OCI-LY7 (cell line): ENCODE measurements at regions not wholly inside any gene's neighbourhood (a gene's known extent, or its start where the extent isn't known, plus 50 kb on each side); places are given as distances from the start of the nearest gene placed in this dataset.
"Not testable (repeated sequence)": the region's sequence is repeated elsewhere in the genome, so short reads cannot be mapped to it uniquely, and the experiment has no call there.

ENCODE experiments used
- BruUV-seq: library from RNA; stranded (reverse); fragments of 400-500 nt; replicated peaks from 2 replicates; lab custom pipeline; 2021; lab: Mats Ljungman, UMichigan
- CTCF ChIA-PET: fragments of 300-600 bp; sonication (Branson Sonifier 250); formaldehyde crosslinking; loops from one replicate; lab custom pipeline; 2022; ENCODE audit warnings: antibody characterized with exemption; ENCODE audit not compliant: unreplicated experiment; lab: Charles Lee
- POLR2A ChIA-PET: fragments of 300-600 bp; sonication (Branson Sonifier 250); formaldehyde crosslinking; loops from one replicate; lab custom pipeline; 2022; ENCODE audit warnings: antibody characterized with exemption; lab: Charles Lee
- DNase-seq: peaks from one replicate; pipeline ENCODE4 v3.0.0-alpha.2; 2015; ENCODE audit warnings: low spot score
- H2AFZ ChIP-seq: fragments of 200-600 bp; sonication (generic), shearing (Covaris generic); 2 replicates; pipeline ENCODE4 v1.6.1; 2014; ENCODE audit warnings: mild to moderate bottlenecking, antibody characterized with exemption, low read length, moderate library complexity
- H3K27ac ChIP-seq: fragments of 200-600 bp; sonication (generic); 2 replicates; pipeline ENCODE4 v1.5.1; 2014; ENCODE audit warnings: mixed run types, low read depth, mild to moderate bottlenecking, moderate library complexity, low read length, inconsistent platforms; ENCODE audit not compliant: poor library complexity, severe bottlenecking
- H3K36me3 ChIP-seq: fragments of 200-600 bp; sonication (generic); 2 replicates; pipeline ENCODE4 v1.6.1; 2014; ENCODE audit warnings: mild to moderate bottlenecking, antibody characterized with exemption, low read length, moderate library complexity, mixed read lengths; ENCODE audit not compliant: insufficient read depth
- H3K4me1 ChIP-seq: fragments of 200-600 bp; sonication (generic); 2 replicates; pipeline ENCODE4 v1.5.1; 2014; ENCODE audit warnings: mild to moderate bottlenecking, low read length; ENCODE audit not compliant: insufficient read depth, poor library complexity, severe bottlenecking
- H3K4me2 ChIP-seq: fragments of 200-600 bp; sonication (generic); 2 replicates; pipeline ENCODE4 v1.6.1; 2014; ENCODE audit warnings: mild to moderate bottlenecking, low read length
- H3K4me3 ChIP-seq: fragments of 200-600 bp; sonication (generic); 2 replicates; pipeline ENCODE4 v1.5.1; 2014; ENCODE audit warnings: mild to moderate bottlenecking, low read depth, low read length; ENCODE audit not compliant: poor library complexity, severe bottlenecking
- H3K79me2 ChIP-seq: fragments of 200-600 bp; sonication (generic); 2 replicates; pipeline ENCODE4 v1.6.1; 2016; ENCODE audit warnings: low read depth, mild to moderate bottlenecking, low read length, moderate library complexity, mixed read lengths; ENCODE audit not compliant: insufficient read depth
- H3K9me2 ChIP-seq: fragments of 200-600 bp; sonication (generic); 2 replicates; pipeline ENCODE4 v1.6.1; 2016; ENCODE audit warnings: mild to moderate bottlenecking, low read length, mixed read lengths; ENCODE audit not compliant: insufficient read depth
- H3K9me3 ChIP-seq: fragments of 200-600 bp; sonication (generic); 2 replicates; pipeline ENCODE4 v1.6.1; 2014; ENCODE audit warnings: mild to moderate bottlenecking, mixed run types, low read length, mixed read lengths
- H4K20me1 ChIP-seq: fragments of 200-600 bp; sonication (generic); 2 replicates; pipeline ENCODE4 v1.6.1; 2014; ENCODE audit warnings: mild to moderate bottlenecking, antibody characterized with exemption, low read length, moderate library complexity, mixed read lengths; ENCODE audit not compliant: insufficient read depth
- EZH2phosphoT487 ChIP-seq: fragments of 200-600 bp; sonication (generic); IDR thresholded peaks from 2 replicates; pipeline ENCODE4 v1.6.1; 2018; ENCODE audit warnings: low read depth, borderline replicate concordance, mild to moderate bottlenecking, mixed run types, antibody characterized with exemption, low read length, moderate library complexity, mixed read lengths
- intact Hi-C: fragments of 100-400 bp; cut with micrococcal nuclease; formaldehyde crosslinking; loops from one replicate; pipeline ENCODE4 v1.10.0; 2022; ENCODE audit not compliant: unreplicated experiment
- TF ChIP-seq, protein P1 (sequence below): fragments of 200-600 bp; sonication (generic); conservative IDR thresholded peaks from 2 replicates; pipeline ENCODE4 v1.5.1; 2014; ENCODE audit warnings: mild to moderate bottlenecking, antibody characterized with exemption, low read length, moderate library complexity, mixed read lengths

DNA sequence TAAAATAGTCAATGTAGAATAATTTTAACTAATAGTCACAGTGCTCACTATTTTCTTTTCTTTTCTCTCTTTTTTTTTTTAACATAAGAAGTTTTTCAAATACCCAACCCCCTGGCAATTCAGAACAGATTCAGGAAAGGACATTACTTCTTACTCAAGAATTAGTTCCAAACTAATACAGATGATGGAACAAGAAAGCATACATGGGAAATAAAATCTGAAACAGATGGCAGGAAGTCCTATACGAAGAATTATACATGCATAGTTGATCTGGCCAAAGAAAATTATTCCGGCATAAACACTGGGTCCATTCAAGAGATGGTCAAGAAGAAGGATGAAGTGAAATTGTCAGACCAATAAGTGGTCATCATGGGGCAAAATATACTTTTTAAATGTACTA lies 614.4 kb upstream of the INTU start:
- Histone ChIP-seq H3K79me2 (no peaks in the 10 kb centered on the region), H3K4me3 (no peak overlapping the region), H2AFZ (no peak overlapping the region), H3K9me3 (no peaks in the 10 kb centered on the region), H3K27ac (no peak overlapping the region), H3K36me3 (no peaks in the 10 kb centered on the region), H3K4me1 (no peaks in the 10 kb centered on the region), H4K20me1 (no peaks in the 10 kb centered on the region), H3K9me2 (no peaks in the 10 kb centered on the region), H3K4me2 (no peak overlapping the region)
- intact Hi-C loops: no loop called here
- no peak for DNase-seq
- no TSS peak for BruUV-seq
- POLR2A ChIA-PET: no interaction called here
- CTCF ChIA-PET: no interaction called here
- TF ChIP-seq EZH2phosphoT487: no peak
- TF ChIP-seq, protein P1, sequence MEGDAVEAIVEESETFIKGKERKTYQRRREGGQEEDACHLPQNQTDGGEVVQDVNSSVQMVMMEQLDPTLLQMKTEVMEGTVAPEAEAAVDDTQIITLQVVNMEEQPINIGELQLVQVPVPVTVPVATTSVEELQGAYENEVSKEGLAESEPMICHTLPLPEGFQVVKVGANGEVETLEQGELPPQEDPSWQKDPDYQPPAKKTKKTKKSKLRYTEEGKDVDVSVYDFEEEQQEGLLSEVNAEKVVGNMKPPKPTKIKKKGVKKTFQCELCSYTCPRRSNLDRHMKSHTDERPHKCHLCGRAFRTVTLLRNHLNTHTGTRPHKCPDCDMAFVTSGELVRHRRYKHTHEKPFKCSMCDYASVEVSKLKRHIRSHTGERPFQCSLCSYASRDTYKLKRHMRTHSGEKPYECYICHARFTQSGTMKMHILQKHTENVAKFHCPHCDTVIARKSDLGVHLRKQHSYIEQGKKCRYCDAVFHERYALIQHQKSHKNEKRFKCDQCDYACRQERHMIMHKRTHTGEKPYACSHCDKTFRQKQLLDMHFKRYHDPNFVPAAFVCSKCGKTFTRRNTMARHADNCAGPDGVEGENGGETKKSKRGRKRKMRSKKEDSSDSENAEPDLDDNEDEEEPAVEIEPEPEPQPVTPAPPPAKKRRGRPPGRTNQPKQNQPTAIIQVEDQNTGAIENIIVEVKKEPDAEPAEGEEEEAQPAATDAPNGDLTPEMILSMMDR: no peak

DNA sequence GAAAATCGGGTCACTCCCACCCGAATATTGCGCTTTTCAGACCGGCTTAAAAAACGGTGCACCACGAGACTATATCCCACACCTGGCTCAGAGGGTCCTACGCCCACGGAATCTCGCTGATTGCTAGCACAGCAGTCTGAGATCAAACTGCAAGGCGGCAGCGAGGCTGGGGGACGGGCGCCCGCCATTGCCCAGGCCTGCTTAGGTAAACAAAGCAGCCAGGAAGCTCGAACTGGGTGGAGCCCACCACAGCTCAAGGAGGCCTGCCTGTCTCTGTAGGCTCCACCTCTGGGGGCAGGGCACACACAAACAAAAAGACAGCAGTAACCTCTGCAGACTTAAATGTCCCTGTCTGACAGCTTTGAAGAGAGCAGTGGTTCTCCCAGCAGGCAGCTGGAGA lies 611.9 kb upstream of the INTU start:
- intact Hi-C loops, BruUV-seq, H3K27ac ChIP-seq, H3K9me2 ChIP-seq, H2AFZ ChIP-seq, H3K36me3 ChIP-seq, H3K79me2 ChIP-seq, CTCF ChIA-PET, H4K20me1 ChIP-seq, H3K9me3 ChIP-seq, POLR2A ChIA-PET, DNase-seq, H3K4me2 ChIP-seq, H3K4me1 ChIP-seq, H3K4me3 ChIP-seq: not testable (repeated sequence)

- Histone ChIP-seq H3K79me2 (no peaks in the 10 kb centered on the region), H3K9me2 (no peaks in the 10 kb centered on the region), H2AFZ (no peak overlapping the region), H3K4me2 (no peak overlapping the region), H3K36me3 (no peaks in the 10 kb centered on the region), H3K4me1 (no peaks in the 10 kb centered on the region), H3K27ac (no peak overlapping the region), H3K4me3 (no peak overlapping the region), H3K9me3 (no peaks in the 10 kb centered on the region), H4K20me1 (no peaks in the 10 kb centered on the region)
- BruUV-seq: no TSS peak
- TF ChIP-seq EZH2phosphoT487: no peak
- TF ChIP-seq, protein P1: no peak
- DNase-seq: no peak
- ChIA-PET POLR2A (interaction anchor here (0.5 kb wide), 1 partner anchor 220 kb away, joined by 4 read pairs; no protein-coding TSS in a partner anchor), CTCF (no interaction called here)
- intact Hi-C loops: no loop called here
Observed at GRCh38 chr4:127036296-127036695, 596.5 kb upstream of the INTU start.
